ENCODE measurements at regions not wholly inside any gene's neighbourhood (a gene's known extent, or its start where the extent isn't known, plus 50 kb on each side); places are given as distances from the start of the nearest gene placed in this dataset.

DNA sequence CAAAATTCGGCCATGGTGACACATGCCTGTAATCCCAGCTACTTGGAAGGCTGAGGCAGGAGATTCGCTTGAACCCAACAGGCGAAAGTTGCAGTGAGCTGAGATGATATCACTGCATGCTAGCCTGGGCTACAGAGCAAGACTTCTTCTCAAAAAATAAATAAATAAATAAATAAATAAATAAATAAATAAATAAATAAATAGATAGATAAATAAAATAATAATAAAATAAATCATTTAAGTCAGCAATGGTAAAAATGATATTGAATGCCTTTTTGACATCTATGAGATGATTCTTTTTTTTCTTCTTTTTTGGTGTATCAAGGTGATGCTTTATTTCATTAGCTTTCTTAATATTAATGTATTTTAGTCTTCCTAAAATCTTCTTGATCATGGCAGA lies 221.7 kb upstream of the RXFP2 start:
- Histone ChIP-seq H4K20me1 (ENCODE audit: insufficient read depth) (no peaks in the 10 kb centered on the region), H3K27me3 (ENCODE audit: insufficient read depth, low read length) (peaks cover 77% of the 10 kb centered on the region), H3K79me2 (ENCODE audit: insufficient read depth, low read length) (no peaks in the 10 kb centered on the region), H3K36me3 (ENCODE audit: control insufficient read depth in 1 of 2, insufficient read depth in 2 of 2, low read length in 2 of 2) (no peaks in the 10 kb centered on the region), H3K4me3 (replicated peaks in 1 of 2; ENCODE audit: low read depth in 1 of 2, low read length in 2 of 2) (no peak overlapping the region), H3K9me2 (ENCODE audit: insufficient read depth) (no peaks in the 10 kb centered on the region), H3K4me2 (ENCODE audit: low read length) (no peak overlapping the region), H3K4me1 (ENCODE audit: control insufficient read depth in 1 of 2, insufficient read depth in 2 of 2, low read length in 2 of 2) (no peaks in the 10 kb centered on the region), H3K27ac (ENCODE audit: low read depth, low read length) (no peak overlapping the region), H3K9ac (ENCODE audit: low read length) (no peak overlapping the region), H2AFZ (ENCODE audit: low read depth, low read length, poor library complexity, severe bottlenecking) (no peak overlapping the region), H3K9me3 (ENCODE audit: control insufficient read depth in 1 of 2, insufficient read depth in 1 of 2, low read depth in 1 of 2, low read length in 2 of 2) (no peaks in the 10 kb centered on the region)
- TF ChIP-seq SP1 (IDR thresholded peaks at IDR 0.05; ENCODE audit: low read depth) (no peak), ELF1 (IDR thresholded peaks at IDR 0.05; ENCODE audit: borderline replicate concordance, low read depth) (no peak), POLR2A (IDR thresholded peaks at IDR 0.05; ENCODE audit: borderline replicate concordance, extremely low read depth, insufficient read depth, insufficient read length) (no peak)
- TF ChIP-seq, protein P1, sequence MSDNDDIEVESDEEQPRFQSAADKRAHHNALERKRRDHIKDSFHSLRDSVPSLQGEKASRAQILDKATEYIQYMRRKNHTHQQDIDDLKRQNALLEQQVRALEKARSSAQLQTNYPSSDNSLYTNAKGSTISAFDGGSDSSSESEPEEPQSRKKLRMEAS (IDR thresholded peaks at IDR 0.05), result no peak
- DNase-seq (ENCODE audit: low read depth, low spot score) (no peak), ATAC-seq (no peak)
- ChIA-PET RAD21 (ENCODE audit: low non-redundant PET in 1 of 2, low total read pairs in 2 of 2, uncharacterized antibody in 2 of 2, unreplicated experiment in 2 of 2) (no interaction called here), CTCF (interaction anchor here (2.4 kb wide), 1 partner anchor 20 kb away, joined by 11 read pairs; no protein-coding TSS in a partner anchor), POLR2A (no interaction called here)
- no TSS peak for BruUV-seq (replicated peaks)
- intact Hi-C loops (cut with micrococcal nuclease), result no loop called here

DNA sequence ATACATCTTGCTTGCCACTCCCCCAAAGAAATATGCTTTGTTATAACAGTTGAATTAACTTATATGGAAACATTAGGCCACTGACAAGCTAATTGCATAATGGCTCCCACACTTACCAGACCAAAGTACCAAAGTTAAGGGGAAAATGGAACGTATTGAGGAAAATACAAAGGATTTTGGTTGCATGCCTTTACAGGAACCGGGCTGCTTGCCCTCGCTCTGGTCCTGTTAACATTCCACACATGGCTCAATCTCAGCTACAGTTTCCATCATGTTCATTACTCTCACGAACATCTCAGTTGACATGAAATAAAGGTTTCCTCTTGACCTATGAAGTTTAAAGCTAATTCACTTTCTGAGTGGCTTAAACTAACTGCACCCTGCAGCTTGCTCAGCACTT lies 220.7 kb upstream of the RXFP2 start:
- DNase-seq (ENCODE audit: low read depth, low spot score), result no peak
- Histone ChIP-seq H3K9ac (ENCODE audit: low read length) (no peak overlapping the region), H3K9me3 (ENCODE audit: control insufficient read depth in 1 of 2, insufficient read depth in 1 of 2, low read depth in 1 of 2, low read length in 2 of 2) (no peaks in the 10 kb centered on the region), H3K27me3 (ENCODE audit: insufficient read depth, low read length) (peaks cover 67% of the 10 kb centered on the region), H2AFZ (ENCODE audit: low read depth, low read length, poor library complexity, severe bottlenecking) (no peak overlapping the region), H3K9me2 (ENCODE audit: insufficient read depth) (no peaks in the 10 kb centered on the region), H3K27ac (ENCODE audit: low read depth, low read length) (no peak overlapping the region), H3K36me3 (ENCODE audit: control insufficient read depth in 1 of 2, insufficient read depth in 2 of 2, low read length in 2 of 2) (no peaks in the 10 kb centered on the region), H3K4me1 (ENCODE audit: control insufficient read depth in 1 of 2, insufficient read depth in 2 of 2, low read length in 2 of 2) (no peaks in the 10 kb centered on the region), H3K79me2 (ENCODE audit: insufficient read depth, low read length) (no peaks in the 10 kb centered on the region), H3K4me3 (replicated peaks in 1 of 2; ENCODE audit: low read depth in 1 of 2, low read length in 2 of 2) (no peak overlapping the region), H4K20me1 (ENCODE audit: insufficient read depth) (no peaks in the 10 kb centered on the region), H3K4me2 (ENCODE audit: low read length) (no peak overlapping the region)
- ChIA-PET CTCF (interaction anchor here (2.4 kb wide), 1 partner anchor 19 kb away, joined by 11 read pairs; no protein-coding TSS in a partner anchor), POLR2A (no interaction called here), RAD21 (ENCODE audit: low non-redundant PET in 1 of 2, low total read pairs in 2 of 2, uncharacterized antibody in 2 of 2, unreplicated experiment in 2 of 2) (no interaction called here)
- TF ChIP-seq TCF7L2 (IDR thresholded peaks at IDR 0.05; ENCODE audit: borderline replicate concordance, extremely low read depth, insufficient read depth, insufficient read length), result no peak
- no peak for TF ChIP-seq EZH2 (IDR thresholded peaks at IDR 0.05)
- TF ChIP-seq EZH2phosphoT487 (IDR thresholded peaks at IDR 0.05; ENCODE audit: borderline replicate concordance), result no peak
- TF ChIP-seq POLR2A (IDR thresholded peaks at IDR 0.05; ENCODE audit: borderline replicate concordance, extremely low read depth, insufficient read depth, insufficient read length), result no peak
- TF ChIP-seq, protein P2, sequence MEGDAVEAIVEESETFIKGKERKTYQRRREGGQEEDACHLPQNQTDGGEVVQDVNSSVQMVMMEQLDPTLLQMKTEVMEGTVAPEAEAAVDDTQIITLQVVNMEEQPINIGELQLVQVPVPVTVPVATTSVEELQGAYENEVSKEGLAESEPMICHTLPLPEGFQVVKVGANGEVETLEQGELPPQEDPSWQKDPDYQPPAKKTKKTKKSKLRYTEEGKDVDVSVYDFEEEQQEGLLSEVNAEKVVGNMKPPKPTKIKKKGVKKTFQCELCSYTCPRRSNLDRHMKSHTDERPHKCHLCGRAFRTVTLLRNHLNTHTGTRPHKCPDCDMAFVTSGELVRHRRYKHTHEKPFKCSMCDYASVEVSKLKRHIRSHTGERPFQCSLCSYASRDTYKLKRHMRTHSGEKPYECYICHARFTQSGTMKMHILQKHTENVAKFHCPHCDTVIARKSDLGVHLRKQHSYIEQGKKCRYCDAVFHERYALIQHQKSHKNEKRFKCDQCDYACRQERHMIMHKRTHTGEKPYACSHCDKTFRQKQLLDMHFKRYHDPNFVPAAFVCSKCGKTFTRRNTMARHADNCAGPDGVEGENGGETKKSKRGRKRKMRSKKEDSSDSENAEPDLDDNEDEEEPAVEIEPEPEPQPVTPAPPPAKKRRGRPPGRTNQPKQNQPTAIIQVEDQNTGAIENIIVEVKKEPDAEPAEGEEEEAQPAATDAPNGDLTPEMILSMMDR (IDR thresholded peaks at IDR 0.05 in 2 of 3, conservative IDR thresholded peaks at IDR 0.05 in 1 of 3; ENCODE audit: borderline replicate concordance in 1 of 3, insufficient read depth in 1 of 3, low read depth in 2 of 3, low read length in 2 of 3), result no peak
- no peak for TF ChIP-seq EGR1 (IDR thresholded peaks at IDR 0.05; ENCODE audit: low read depth)
- no peak for TF ChIP-seq POLR2AphosphoS5 (IDR thresholded peaks at IDR 0.05; ENCODE audit: low read depth, low read length)
- TF ChIP-seq ZNF274 (IDR thresholded peaks at IDR 0.05; ENCODE audit: low read depth, low read length), result no peak
- TF ChIP-seq SIN3A (IDR thresholded peaks at IDR 0.05; ENCODE audit: low read depth), result no peak
- TF ChIP-seq YY1 (IDR thresholded peaks at IDR 0.05; ENCODE audit: extremely low read depth, insufficient replicate concordance, low read depth, low read length), result no peak
- TF ChIP-seq ZFX (IDR thresholded peaks at IDR 0.05), result no peak
- BruUV-seq (replicated peaks), result no TSS peak
- ATAC-seq, result no peak
- intact Hi-C loops (cut with micrococcal nuclease), result no loop called here
